NB4 (cell line): ENCODE measurements at regions not wholly inside any gene's neighbourhood (a gene's known extent, or its start where the extent isn't known, plus 50 kb on each side); places are given as distances from the start of the nearest gene placed in this dataset.

Experiments used
- CTCF ChIP-seq: IDR thresholded peaks from one replicate; pipeline ENCODE4 v1.5.1; 2012; ENCODE audit warnings: low read depth, low read length
- MAX ChIP-seq: IDR thresholded peaks from 2 replicates; pipeline ENCODE4 v1.6.1; 2011; ENCODE audit warnings: low read depth, low read length
- MYC ChIP-seq: IDR thresholded peaks from 2 replicates; pipeline ENCODE4 v1.6.1; 2011; ENCODE audit warnings: low read depth, low read length

GRCh38 chr2:12877761-12878160 lies 161.0 kb downstream of the TRIB2 start:
- TF ChIP-seq CTCF = no peak
- no peak for TF ChIP-seq MAX
- no peak for TF ChIP-seq MYC
